ENCODE measurements at regions not wholly inside any gene's neighbourhood (a gene's known extent, or its start where the extent isn't known, plus 50 kb on each side); places are given as distances from the start of the nearest gene placed in this dataset.

GRCh38 chr2:239688122-239688681 lies 287.4 kb upstream of the HDAC4 start:
- DNase-seq (ENCODE audit: low read depth): no peak

GRCh38 chr2:239687441-239687840 lies 286.6 kb upstream of the HDAC4 start:
- no peak for DNase-seq (ENCODE audit: low read depth)

GRCh38 chr2:239685965-239686364 lies 285.1 kb upstream of the HDAC4 start:
- no peak for DNase-seq (ENCODE audit: low read depth)

GRCh38 chr2:239685556-239685955 lies 284.7 kb upstream of the HDAC4 start:
- no peak for DNase-seq (ENCODE audit: low read depth)

GRCh38 chr2:239684996-239685395 lies 284.2 kb upstream of the HDAC4 start:
- DNase-seq (ENCODE audit: low read depth): no peak

GRCh38 chr2:239684271-239684810 lies 283.5 kb upstream of the HDAC4 start:
- DNase-seq (ENCODE audit: low read depth): no peak

- no peak for DNase-seq (ENCODE audit: low read depth)
Measured at GRCh38 chr2:239682518-239682917, 281.7 kb upstream of the HDAC4 start.

- DNase-seq (ENCODE audit: low read depth): no peak
Measured at GRCh38 chr2:239679755-239680154, 278.9 kb upstream of the HDAC4 start.

GRCh38 chr2:239678666-239679296 lies 278.0 kb upstream of the HDAC4 start:
- DNase-seq (ENCODE audit: low read depth): no peak

- DNase-seq (ENCODE audit: low read depth): no peak
Measured at GRCh38 chr2:239678186-239678490, 277.3 kb upstream of the HDAC4 start.

- DNase-seq (ENCODE audit: low read depth): no peak
Measured at GRCh38 chr2:239677453-239678185, 276.8 kb upstream of the HDAC4 start.

GRCh38 chr2:239676716-239677452 lies 276.1 kb upstream of the HDAC4 start:
- no peak for DNase-seq (ENCODE audit: low read depth)

GRCh38 chr2:239675826-239676715 lies 275.3 kb upstream of the HDAC4 start:
- DNase-seq (ENCODE audit: low read depth): no peak

GRCh38 chr2:239674981-239675825 lies 274.4 kb upstream of the HDAC4 start:
- no peak for DNase-seq (ENCODE audit: low read depth)

GRCh38 chr2:239674101-239674980 lies 273.5 kb upstream of the HDAC4 start:
- no peak for DNase-seq (ENCODE audit: low read depth)

GRCh38 chr2:239673641-239674040 lies 272.8 kb upstream of the HDAC4 start:
- no peak for DNase-seq (ENCODE audit: low read depth)

- no peak for DNase-seq (ENCODE audit: low read depth)
Measured at GRCh38 chr2:239671916-239672849, 271.4 kb upstream of the HDAC4 start.

GRCh38 chr2:239671471-239671870 lies 270.7 kb upstream of the HDAC4 start:
- no peak for DNase-seq (ENCODE audit: low read depth)
